ENCODE measurements at regions not wholly inside any gene's neighbourhood (a gene's known extent, or its start where the extent isn't known, plus 50 kb on each side); places are given as distances from the start of the nearest gene placed in this dataset.
A peak's percentile ranks its signal among the peaks of the same experiment; 100 is the strongest.

GRCh38 chr20:11216451-11217314 lies 542.9 kb upstream of the JAG1 start:
- Histone ChIP-seq H3K27ac (peak overlapping the region; percentile 1 to 18), H3K9me3 (no peaks in the 10 kb centered on the region), H3K36me3 (no peaks in the 10 kb centered on the region), H3K4me1 (peaks cover 0 to 36% (median 16%) of the 10 kb centered on the region in 4 donors), H3K4me3 (no peak overlapping the region), H3K27me3 (no peaks in the 10 kb centered on the region)
- intact Hi-C loops (cut with DNase I; ENCODE audit: low total_unique reads), result no loop called here
- DNase-seq, result no peak
- no peak for TF ChIP-seq CTCF (IDR thresholded peaks at IDR 0.05)

- Histone ChIP-seq H3K27me3 (no peaks in the 10 kb centered on the region), H3K9me3 (no peaks in the 10 kb centered on the region), H3K4me3 (no peak overlapping the region), H3K36me3 (no peaks in the 10 kb centered on the region), H3K27ac (peak overlapping the region in 1 of 2 donors; percentile 18), H3K4me1 (peaks cover 0 to 36% (median 16%) of the 10 kb centered on the region in 4 donors)
- TF ChIP-seq CTCF (IDR thresholded peaks at IDR 0.05), result no peak
- intact Hi-C loops (cut with DNase I; ENCODE audit: low total_unique reads), result no loop called here
- no peak for DNase-seq
Observed at GRCh38 chr20:11217326-11218172, 543.8 kb upstream of the JAG1 start.

- H3K4me1 ChIP-seq, result peaks cover 0 to 36% (median 16%) of the 10 kb centered on the region in 4 donors
- no peaks in the 10 kb centered on the region for H3K36me3 ChIP-seq
- no peak overlapping the region for H3K27ac ChIP-seq
- intact Hi-C loops (cut with DNase I; ENCODE audit: low total_unique reads), result no loop called here
- no peak for DNase-seq
- H3K27me3 ChIP-seq, result no peaks in the 10 kb centered on the region
- no peak overlapping the region for H3K4me3 ChIP-seq
- H3K9me3 ChIP-seq, result no peaks in the 10 kb centered on the region
- no peak for TF ChIP-seq CTCF (IDR thresholded peaks at IDR 0.05)
Observed at GRCh38 chr20:11218173-11218680, 544.4 kb upstream of the JAG1 start.

- no peaks in the 10 kb centered on the region for H3K9me3 ChIP-seq
- peaks cover 0 to 31% (median 16%) of the 10 kb centered on the region in 4 donors for H3K4me1 ChIP-seq
- TF ChIP-seq CTCF (IDR thresholded peaks at IDR 0.05), result no peak
- no peak overlapping the region for H3K27ac ChIP-seq
- no peaks in the 10 kb centered on the region for H3K36me3 ChIP-seq
- H3K27me3 ChIP-seq, result no peaks in the 10 kb centered on the region
- intact Hi-C loops (cut with DNase I; ENCODE audit: low total_unique reads), result no loop called here
- no peak for DNase-seq
- H3K4me3 ChIP-seq, result no peak overlapping the region
Observed at GRCh38 chr20:11219192-11219591, 545.4 kb upstream of the JAG1 start.

- no peak for DNase-seq
- intact Hi-C loops (cut with DNase I; ENCODE audit: low total_unique reads), result no loop called here
- no peak for TF ChIP-seq CTCF (IDR thresholded peaks at IDR 0.05)
- H3K9me3 ChIP-seq, result no peaks in the 10 kb centered on the region
- peaks cover 0 to 24% (median 13%) of the 10 kb centered on the region in 4 donors for H3K4me1 ChIP-seq
- no peaks in the 10 kb centered on the region for H3K36me3 ChIP-seq
- no peak overlapping the region for H3K27ac ChIP-seq
- H3K27me3 ChIP-seq, result no peaks in the 10 kb centered on the region
- H3K4me3 ChIP-seq, result no peak overlapping the region
Observed at GRCh38 chr20:11221046-11221445, 547.2 kb upstream of the JAG1 start.

Data from tibial artery (tissue), 4 donors.